AG08395 (cell line): ENCODE measurements at regions not wholly inside any gene's neighbourhood (a gene's known extent, or its start where the extent isn't known, plus 50 kb on each side); places are given as distances from the start of the nearest gene placed in this dataset.

Experiments used
- DNase-seq: peaks from one replicate; pipeline ENCODE4 v3.0.0; 2012; ENCODE audit warnings: mixed read lengths, low spot score

- DNase-seq: no peak
These were observed 56.6 kb upstream of the CDC42BPA start for GRCh38 chr1:227374846-227375245.

- peak; percentile 20 for DNase-seq
These were observed 54.4 kb upstream of the CDC42BPA start for GRCh38 chr1:227372726-227373130.

GRCh38 chr1:227370533-227371254, 52.4 kb upstream of the CDC42BPA start:
- DNase-seq: no peak

- no peak for DNase-seq
These were observed 50.9 kb upstream of the CDC42BPA start for GRCh38 chr1:227369102-227369760.
